GM10248 (cell line): ENCODE measurements at regions not wholly inside any gene's neighbourhood (a gene's known extent, or its start where the extent isn't known, plus 50 kb on each side); places are given as distances from the start of the nearest gene placed in this dataset.
"Not testable (repeated sequence)": the region's sequence is repeated elsewhere in the genome, so short reads cannot be mapped to it uniquely, and the experiment has no call there.

Experiments used
- CTCF ChIA-PET: fragments of 300-600 bp; sonication (Branson Sonifier 250); formaldehyde crosslinking; extraction: SDS; loops from one replicate; lab custom pipeline; 2021; ENCODE audit warnings: antibody characterized with exemption; lab: Yijun Ruan, JAX
- POLR2A ChIA-PET: fragments of 350-650 bp; sonication (Branson Sonifier 250); formaldehyde crosslinking; extraction: SDS; loops from one replicate; lab custom pipeline; 2020; ENCODE audit warnings: antibody characterized with exemption; lab: Yijun Ruan, JAX
- DNase-seq: peaks from one replicate; pipeline ENCODE4 v3.0.0; 2012; ENCODE audit errors: extremely low spot score
- CTCF ChIP-seq: IDR thresholded peaks from 2 replicates; pipeline ENCODE4 v1.5.1; 2012; ENCODE audit warnings: mild to moderate bottlenecking, low read depth; ENCODE audit errors: extremely low read depth, missing control alignments, control extremely low read depth

- ChIA-PET CTCF (no interaction called here), POLR2A (no interaction called here)
- no peak for TF ChIP-seq CTCF
- no peak for DNase-seq
Measured at GRCh38 chr9:78692871-78693270, 395.9 kb downstream of the PSAT1 start.

GRCh38 chr9:78694974-78695373, 398.0 kb downstream of the PSAT1 start:
- ChIA-PET CTCF (interaction anchor here (1.0 kb wide), 1 partner anchor 21 kb away, joined by 3 read pairs; no protein-coding TSS in a partner anchor), POLR2A (no interaction called here)
- DNase-seq, result no peak
- TF ChIP-seq CTCF, result no peak

- ChIA-PET CTCF (interaction anchor here (1.0 kb wide), 1 partner anchor 21 kb away, joined by 3 read pairs; no protein-coding TSS in a partner anchor), POLR2A (no interaction called here)
- TF ChIP-seq CTCF, result no peak
- no peak for DNase-seq
Measured at GRCh38 chr9:78695519-78695918, 398.6 kb downstream of the PSAT1 start.

- no peak for TF ChIP-seq CTCF
- CTCF ChIA-PET, result no interaction called here
- POLR2A ChIA-PET, result no interaction called here
- DNase-seq, result no peak
Measured at GRCh38 chr9:78697618-78698017, 400.7 kb downstream of the PSAT1 start.

- ChIA-PET POLR2A (no interaction called here), CTCF (no interaction called here)
- DNase-seq, result no peak
- TF ChIP-seq CTCF, result no peak
Measured at GRCh38 chr9:78698371-78698770, 401.4 kb downstream of the PSAT1 start.

- POLR2A ChIA-PET, DNase-seq, CTCF ChIA-PET: not testable (repeated sequence)
Measured at GRCh38 chr9:78699217-78699616, 402.3 kb downstream of the PSAT1 start.

- DNase-seq, POLR2A ChIA-PET: not testable (repeated sequence)
- CTCF ChIA-PET, result interaction anchor here (0.7 kb wide), 1 partner anchor 14 kb away, joined by 3 read pairs; no protein-coding TSS in a partner anchor
Measured at GRCh38 chr9:78704153-78704552, 407.2 kb downstream of the PSAT1 start.

GRCh38 chr9:78707080-78707479, 410.2 kb downstream of the PSAT1 start:
- DNase-seq, result no peak
- CTCF ChIA-PET, result no interaction called here
- TF ChIP-seq CTCF, result no peak
- POLR2A ChIA-PET, result no interaction called here
